Testis (tissue), 2 donors: ENCODE measurements at regions not wholly inside any gene's neighbourhood (a gene's known extent, or its start where the extent isn't known, plus 50 kb on each side); places are given as distances from the start of the nearest gene placed in this dataset.

Source experiments
- POLR2A ChIP-seq: fragments of 450-650 bp; IDR thresholded peaks from one replicate; pipeline ENCODE4 v1.6.1; 2017; ENCODE audit warnings: antibody characterized with exemption, mild to moderate bottlenecking, moderate library complexity
- TF ChIP-seq, protein P1 (sequence below), 3 experiments: fragments of 450-650 bp in 2 of 3; fragments of 200-600 bp in 1 of 3; sonication (generic) in 1 of 3; IDR thresholded peaks; one replicate each; pipeline ENCODE4 v1.5.1; 2016 to 2019; ENCODE audit warnings: antibody characterized with exemption in 3 of 3, mild to moderate bottlenecking in 2 of 3, moderate library complexity in 1 of 3

DNA sequence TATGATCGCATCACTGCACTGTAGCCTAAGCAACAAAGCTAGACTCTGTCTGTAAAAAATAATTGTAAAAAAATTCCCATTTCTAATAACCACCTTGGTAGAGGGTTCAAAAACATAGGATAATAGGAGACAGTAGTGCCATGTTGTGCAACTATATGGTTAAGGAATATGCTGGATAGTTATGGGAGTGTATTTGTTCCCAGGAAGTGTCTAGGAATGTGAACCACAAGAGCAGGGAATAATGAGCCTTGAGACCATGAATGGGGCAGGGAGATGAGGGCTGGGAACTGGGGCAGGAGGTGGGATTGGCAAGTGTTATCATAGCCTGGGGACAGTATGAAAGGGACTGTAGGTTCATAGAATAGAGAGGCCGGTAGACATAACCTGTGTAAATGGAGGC lies 50.4 kb downstream of the RUSC2 start:
- TF ChIP-seq, protein P1, sequence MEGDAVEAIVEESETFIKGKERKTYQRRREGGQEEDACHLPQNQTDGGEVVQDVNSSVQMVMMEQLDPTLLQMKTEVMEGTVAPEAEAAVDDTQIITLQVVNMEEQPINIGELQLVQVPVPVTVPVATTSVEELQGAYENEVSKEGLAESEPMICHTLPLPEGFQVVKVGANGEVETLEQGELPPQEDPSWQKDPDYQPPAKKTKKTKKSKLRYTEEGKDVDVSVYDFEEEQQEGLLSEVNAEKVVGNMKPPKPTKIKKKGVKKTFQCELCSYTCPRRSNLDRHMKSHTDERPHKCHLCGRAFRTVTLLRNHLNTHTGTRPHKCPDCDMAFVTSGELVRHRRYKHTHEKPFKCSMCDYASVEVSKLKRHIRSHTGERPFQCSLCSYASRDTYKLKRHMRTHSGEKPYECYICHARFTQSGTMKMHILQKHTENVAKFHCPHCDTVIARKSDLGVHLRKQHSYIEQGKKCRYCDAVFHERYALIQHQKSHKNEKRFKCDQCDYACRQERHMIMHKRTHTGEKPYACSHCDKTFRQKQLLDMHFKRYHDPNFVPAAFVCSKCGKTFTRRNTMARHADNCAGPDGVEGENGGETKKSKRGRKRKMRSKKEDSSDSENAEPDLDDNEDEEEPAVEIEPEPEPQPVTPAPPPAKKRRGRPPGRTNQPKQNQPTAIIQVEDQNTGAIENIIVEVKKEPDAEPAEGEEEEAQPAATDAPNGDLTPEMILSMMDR (IDR thresholded peaks at IDR 0.05): no peak
- no peak for TF ChIP-seq POLR2A
